ENCODE measurements at regions not wholly inside any gene's neighbourhood (a gene's known extent, or its start where the extent isn't known, plus 50 kb on each side); places are given as distances from the start of the nearest gene placed in this dataset.

DNA sequence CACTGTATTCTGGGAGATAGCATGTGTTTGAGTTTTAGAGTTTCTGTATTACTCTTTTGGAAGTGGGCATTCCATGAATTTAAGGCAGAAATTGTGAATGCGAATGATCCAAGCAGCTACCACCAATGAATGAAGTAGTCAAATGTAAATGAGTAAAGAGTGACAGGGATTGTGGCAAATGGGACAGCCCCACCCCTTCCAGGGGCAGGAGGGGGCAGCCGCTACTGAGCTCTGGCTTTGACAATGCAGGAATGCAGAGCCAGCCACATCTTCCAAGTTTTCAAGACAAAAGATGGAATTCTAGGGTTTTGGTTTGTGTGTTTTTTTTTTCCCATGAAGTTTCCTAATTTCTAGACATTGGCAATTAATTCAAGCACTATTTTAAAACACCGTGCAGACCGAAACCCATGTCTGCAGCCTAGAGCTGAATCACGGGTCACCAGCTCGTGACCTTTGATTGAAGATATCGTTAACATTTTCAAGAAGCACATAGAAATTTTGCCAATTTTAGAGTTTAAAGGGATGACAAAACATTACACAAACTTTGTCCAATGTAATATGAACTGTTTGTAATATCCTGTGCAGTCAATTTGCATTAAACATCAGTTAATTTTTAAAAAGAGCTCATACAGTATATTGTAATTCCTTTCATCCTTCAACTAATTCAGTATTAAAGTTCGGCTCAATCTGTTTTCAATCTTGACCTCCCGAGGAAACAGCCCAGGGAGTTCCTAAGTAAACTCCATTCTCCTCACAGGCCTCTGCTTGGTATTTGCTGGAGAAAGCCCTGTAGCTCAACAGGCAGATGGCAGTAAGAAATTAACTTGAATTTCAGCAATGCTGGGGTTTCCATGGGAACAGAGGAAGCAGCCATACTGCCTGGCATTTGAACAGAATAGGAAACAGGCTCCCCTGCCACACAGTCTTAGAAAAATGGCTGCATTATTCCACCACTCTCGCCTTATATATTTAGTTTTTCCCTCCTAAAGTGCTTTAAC lies 83.4 kb downstream of the UCHL1 start:
- no peaks in the 10 kb centered on the region for H3K36me3 ChIP-seq (ENCODE audit: control insufficient read depth, insufficient read depth, low read length)
- Mint-ChIP-seq H3K4me3 (no peak overlapping the region), H3K36me3 (no peaks in the 10 kb centered on the region), H3K9me3 (peaks cover 0 to 8% (median 0%) of the 10 kb centered on the region in 7 donors), H3K27ac (no peak overlapping the region), H3K27me3 (no peaks in the 10 kb centered on the region), H3K4me1 (no peaks in the 10 kb centered on the region)
- H3K9me3 ChIP-seq (ENCODE audit: control insufficient read depth in 2 of 2, low read length in 2 of 2) = no peaks in the 10 kb centered on the region
- no peak for DNase-seq
- no peak for ATAC-seq (ENCODE audit: low read depth in 2 of 2)
- H3K4me1 ChIP-seq (ENCODE audit: control insufficient read depth, insufficient read depth, low read length, poor library complexity, severe bottlenecking) = no peaks in the 10 kb centered on the region
- no peak overlapping the region for H3K4me3 ChIP-seq (ENCODE audit: low read depth, low read length)
- no peaks in the 10 kb centered on the region for H3K27me3 ChIP-seq (ENCODE audit: control insufficient read depth, insufficient read depth, low read length)
- H3K27ac ChIP-seq (ENCODE audit: insufficient read depth, low read length, poor library complexity, severe bottlenecking) = no peak overlapping the region

DNA sequence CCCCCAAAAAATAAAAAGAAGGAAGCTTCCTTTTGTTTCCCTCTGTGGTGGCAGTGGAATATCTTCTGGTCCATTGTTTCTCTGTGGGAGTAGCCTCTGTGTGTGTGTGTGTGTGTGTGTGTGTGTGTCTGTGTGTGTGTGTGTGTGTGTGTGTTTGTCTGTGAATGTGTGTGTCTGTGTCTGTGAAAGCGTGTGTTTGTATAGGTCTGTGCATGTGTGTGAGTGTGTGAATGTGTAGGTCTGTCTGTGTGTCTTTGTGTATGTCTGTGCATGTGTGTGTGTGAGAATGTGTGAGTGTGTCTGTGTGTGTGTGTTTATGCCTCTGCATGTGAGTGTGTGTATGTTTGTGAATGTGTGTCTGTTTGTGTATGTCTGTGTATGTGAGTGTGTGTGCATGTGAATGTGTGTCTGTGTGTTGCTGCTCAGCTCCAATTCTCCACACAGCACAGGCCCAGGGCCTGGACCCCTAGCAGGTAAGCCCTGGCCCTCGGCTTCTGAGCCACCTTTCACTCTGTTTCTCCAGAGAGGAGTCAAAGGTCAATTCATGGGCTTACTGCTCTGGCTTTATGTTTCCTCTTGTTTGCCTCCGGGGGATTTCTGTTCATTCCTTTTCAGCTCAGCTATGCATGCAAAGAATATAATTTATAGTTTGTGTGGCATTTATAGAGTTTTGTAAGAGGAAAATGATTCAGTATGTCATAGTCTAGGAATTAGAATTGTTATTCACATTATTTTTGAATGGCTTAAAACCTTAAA lies 89.8 kb downstream of the UCHL1 start:
- Histone ChIP-seq H3K4me1 (ENCODE audit: control insufficient read depth, insufficient read depth, low read length, poor library complexity, severe bottlenecking) (no peaks in the 10 kb centered on the region), H3K36me3 (ENCODE audit: control insufficient read depth, insufficient read depth, low read length) (no peaks in the 10 kb centered on the region), H3K9me3 (ENCODE audit: control insufficient read depth in 2 of 2, low read length in 2 of 2) (no peaks in the 10 kb centered on the region), H3K27me3 (ENCODE audit: control insufficient read depth, insufficient read depth, low read length) (no peaks in the 10 kb centered on the region), H3K4me3 (ENCODE audit: low read depth, low read length) (no peak overlapping the region), H3K27ac (ENCODE audit: insufficient read depth, low read length, poor library complexity, severe bottlenecking) (no peak overlapping the region)
- H3K9me3 Mint-ChIP-seq = peaks cover 0 to 6% (median 2%) of the 10 kb centered on the region in 7 donors
- ATAC-seq (ENCODE audit: low read depth in 2 of 2) (no peak), DNase-seq (no peak)
- peaks cover 0 to 2% (median 0%) of the 10 kb centered on the region in 4 donors for H3K4me1 Mint-ChIP-seq
- H3K27me3 Mint-ChIP-seq = no peaks in the 10 kb centered on the region
- H3K4me3 Mint-ChIP-seq = no peak overlapping the region
- H3K36me3 Mint-ChIP-seq = no peaks in the 10 kb centered on the region
- no peak overlapping the region for H3K27ac Mint-ChIP-seq

DNA sequence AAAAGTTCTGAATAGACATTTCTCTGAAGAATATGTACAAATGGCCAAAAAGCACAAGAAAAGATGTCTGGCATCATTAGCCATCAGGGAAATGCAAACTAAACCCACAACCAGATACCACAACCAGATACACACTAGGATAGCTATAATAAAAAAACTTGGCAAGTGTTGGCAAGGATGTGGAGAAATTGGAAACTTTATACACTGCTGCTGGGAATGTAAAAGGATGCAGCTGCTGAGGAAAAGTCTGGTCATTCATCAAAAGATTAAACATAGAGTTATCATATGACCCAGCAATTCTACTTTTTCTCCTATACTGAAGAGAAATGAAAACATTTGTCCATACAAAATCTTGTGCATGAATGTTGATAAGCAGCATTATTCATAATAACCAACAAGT lies 92.3 kb downstream of the UCHL1 start:
- Histone ChIP-seq H3K27ac (ENCODE audit: insufficient read depth, low read length, poor library complexity, severe bottlenecking) (no peak overlapping the region), H3K36me3 (ENCODE audit: control insufficient read depth, insufficient read depth, low read length) (no peaks in the 10 kb centered on the region), H3K4me3 (ENCODE audit: low read depth, low read length) (no peak overlapping the region), H3K4me1 (ENCODE audit: control insufficient read depth, insufficient read depth, low read length, poor library complexity, severe bottlenecking) (no peaks in the 10 kb centered on the region), H3K27me3 (ENCODE audit: control insufficient read depth, insufficient read depth, low read length) (no peaks in the 10 kb centered on the region), H3K9me3 (ENCODE audit: control insufficient read depth in 2 of 2, low read length in 2 of 2) (no peaks in the 10 kb centered on the region)
- H3K4me3 Mint-ChIP-seq = no peak overlapping the region
- H3K36me3 Mint-ChIP-seq = no peaks in the 10 kb centered on the region
- DNase-seq (no peak), ATAC-seq (ENCODE audit: low read depth in 2 of 2) (no peak)
- H3K27ac Mint-ChIP-seq = peak overlapping the region in 1 of 3 donors; percentile 32
- peaks cover 0 to 9% (median 2%) of the 10 kb centered on the region in 7 donors for H3K9me3 Mint-ChIP-seq
- peaks cover 0 to 2% (median 0%) of the 10 kb centered on the region in 4 donors for H3K4me1 Mint-ChIP-seq
- H3K27me3 Mint-ChIP-seq = no peaks in the 10 kb centered on the region

DNA sequence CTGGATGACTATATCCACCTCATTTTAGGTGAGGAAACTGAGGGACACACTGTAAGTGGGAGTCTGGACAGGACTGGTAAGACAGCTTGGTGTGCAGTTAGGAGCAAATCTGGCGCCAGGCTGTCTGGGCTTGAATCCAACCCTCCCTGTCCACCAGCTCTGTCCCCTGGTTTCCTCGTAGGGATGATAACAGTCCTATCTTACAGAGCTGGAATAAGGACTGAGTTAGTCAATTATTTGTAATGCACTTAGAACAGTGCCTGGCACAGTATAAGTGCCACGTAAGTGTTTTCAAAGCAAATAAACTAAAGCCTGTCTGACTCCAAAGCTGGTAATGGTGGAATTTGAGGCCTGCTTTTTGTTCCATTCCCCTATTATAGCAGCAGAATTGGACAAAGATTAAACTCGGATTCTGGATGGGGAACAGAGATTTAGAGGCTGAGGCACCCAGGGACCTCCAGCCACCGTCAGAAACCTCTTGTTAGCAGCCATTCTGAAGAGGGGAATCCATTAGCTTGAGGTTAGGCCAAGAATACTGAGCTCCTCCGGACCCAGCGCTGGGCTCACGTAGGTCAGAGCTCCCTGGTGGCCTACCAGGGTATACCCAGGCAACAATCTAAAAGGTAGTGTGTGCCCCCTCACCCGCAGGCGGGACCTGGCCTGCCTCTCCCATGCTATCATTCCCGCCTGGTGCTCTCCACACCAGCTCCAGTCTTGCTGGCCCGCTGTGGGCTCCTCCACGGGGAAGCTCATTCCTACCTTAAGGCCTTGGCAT lies 102.1 kb downstream of the UCHL1 start:
- ATAC-seq (ENCODE audit: low read depth in 2 of 2) = no peak

DNA sequence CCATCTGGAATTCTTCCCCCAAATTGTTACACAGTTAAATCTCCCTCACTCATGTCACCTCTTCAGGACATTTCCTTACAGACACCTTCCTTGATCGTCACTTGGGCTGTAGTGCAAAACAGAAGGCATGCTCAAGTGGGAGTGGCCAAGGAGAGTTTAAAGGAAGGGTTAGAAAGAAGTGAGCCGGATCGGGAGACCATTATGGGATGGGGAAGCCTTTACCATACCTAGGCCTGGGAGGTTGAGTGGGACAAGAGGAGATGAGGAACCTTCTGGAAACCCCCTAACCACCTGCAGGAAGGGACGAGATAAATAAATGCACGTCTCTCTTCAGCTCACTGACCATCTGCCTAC lies 102.7 kb downstream of the UCHL1 start:
- Histone ChIP-seq H3K27me3 (ENCODE audit: control insufficient read depth, insufficient read depth, low read length) (peaks cover 13% of the 10 kb centered on the region), H3K4me1 (ENCODE audit: control insufficient read depth, insufficient read depth, low read length, poor library complexity, severe bottlenecking) (no peaks in the 10 kb centered on the region), H3K27ac (ENCODE audit: insufficient read depth, low read length, poor library complexity, severe bottlenecking) (no peak overlapping the region), H3K4me3 (ENCODE audit: low read depth, low read length) (no peak overlapping the region), H3K9me3 (ENCODE audit: control insufficient read depth in 2 of 2, low read length in 2 of 2) (no peaks in the 10 kb centered on the region), H3K36me3 (ENCODE audit: control insufficient read depth, insufficient read depth, low read length) (no peaks in the 10 kb centered on the region)
- Mint-ChIP-seq H3K27me3 (peaks cover 22% of the 10 kb centered on the region), H3K27ac (no peak overlapping the region), H3K4me3 (no peak overlapping the region), H3K9me3 (peaks cover 0 to 6% (median 2%) of the 10 kb centered on the region in 7 donors), H3K36me3 (no peaks in the 10 kb centered on the region), H3K4me1 (no peaks in the 10 kb centered on the region)
- ATAC-seq (ENCODE audit: low read depth in 2 of 2) (no peak), DNase-seq (no peak)

More for the DNA sequence above, 102.1 kb downstream of the UCHL1 start:
- peaks cover 0 to 9% (median 2%) of the 10 kb centered on the region in 7 donors for H3K9me3 Mint-ChIP-seq
- no peak overlapping the region for H3K27ac ChIP-seq (ENCODE audit: insufficient read depth, low read length, poor library complexity, severe bottlenecking)
- H3K4me1 ChIP-seq (ENCODE audit: control insufficient read depth, insufficient read depth, low read length, poor library complexity, severe bottlenecking) = no peaks in the 10 kb centered on the region
- peaks cover 20% of the 10 kb centered on the region for H3K27me3 Mint-ChIP-seq
- H3K4me3 ChIP-seq (ENCODE audit: low read depth, low read length) = no peak overlapping the region
- no peaks in the 10 kb centered on the region for H3K9me3 ChIP-seq (ENCODE audit: control insufficient read depth in 2 of 2, low read length in 2 of 2)
- no peaks in the 10 kb centered on the region for H3K36me3 Mint-ChIP-seq
- no peaks in the 10 kb centered on the region for H3K4me1 Mint-ChIP-seq
- no peaks in the 10 kb centered on the region for H3K36me3 ChIP-seq (ENCODE audit: control insufficient read depth, insufficient read depth, low read length)
- peaks cover 13% of the 10 kb centered on the region for H3K27me3 ChIP-seq (ENCODE audit: control insufficient read depth, insufficient read depth, low read length)
- no peak overlapping the region for H3K4me3 Mint-ChIP-seq
- H3K27ac Mint-ChIP-seq = no peak overlapping the region
- no peak for DNase-seq

DNA sequence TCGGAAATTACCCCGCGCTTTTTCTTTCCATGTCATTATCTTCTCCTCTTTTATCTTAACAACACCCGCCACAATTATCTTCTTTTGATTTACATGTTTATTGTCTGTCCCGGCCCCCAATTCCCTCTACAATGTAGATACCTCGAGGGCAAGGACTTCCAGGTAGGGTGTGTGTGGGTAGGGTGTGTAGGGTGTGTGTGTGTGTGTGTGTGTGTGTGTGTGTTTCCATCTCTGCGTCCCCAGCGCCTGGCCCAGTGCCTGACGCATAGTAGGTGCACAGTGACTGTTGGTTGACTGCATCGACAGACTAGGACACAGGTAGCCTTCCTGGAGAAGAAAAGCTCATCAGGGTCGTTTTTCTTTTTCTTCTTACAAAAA lies 103.1 kb downstream of the UCHL1 start:
- no peak overlapping the region for H3K27ac Mint-ChIP-seq
- H3K36me3 Mint-ChIP-seq = no peaks in the 10 kb centered on the region
- Histone ChIP-seq H3K27ac (ENCODE audit: insufficient read depth, low read length, poor library complexity, severe bottlenecking) (no peak overlapping the region), H3K9me3 (ENCODE audit: control insufficient read depth in 2 of 2, low read length in 2 of 2) (no peaks in the 10 kb centered on the region), H3K4me1 (ENCODE audit: control insufficient read depth, insufficient read depth, low read length, poor library complexity, severe bottlenecking) (no peaks in the 10 kb centered on the region), H3K27me3 (ENCODE audit: control insufficient read depth, insufficient read depth, low read length) (peaks cover 13% of the 10 kb centered on the region), H3K4me3 (ENCODE audit: low read depth, low read length) (no peak overlapping the region), H3K36me3 (ENCODE audit: control insufficient read depth, insufficient read depth, low read length) (no peaks in the 10 kb centered on the region)
- peak overlapping the region in 1 of 4 donors; percentile 46 for H3K4me3 Mint-ChIP-seq
- H3K27me3 Mint-ChIP-seq = peaks cover 26% of the 10 kb centered on the region
- no peak for ATAC-seq (ENCODE audit: low read depth in 2 of 2)
- no peaks in the 10 kb centered on the region for H3K4me1 Mint-ChIP-seq
- H3K9me3 Mint-ChIP-seq = peaks cover 0 to 3% (median 2%) of the 10 kb centered on the region in 7 donors
- no peak for DNase-seq

DNA sequence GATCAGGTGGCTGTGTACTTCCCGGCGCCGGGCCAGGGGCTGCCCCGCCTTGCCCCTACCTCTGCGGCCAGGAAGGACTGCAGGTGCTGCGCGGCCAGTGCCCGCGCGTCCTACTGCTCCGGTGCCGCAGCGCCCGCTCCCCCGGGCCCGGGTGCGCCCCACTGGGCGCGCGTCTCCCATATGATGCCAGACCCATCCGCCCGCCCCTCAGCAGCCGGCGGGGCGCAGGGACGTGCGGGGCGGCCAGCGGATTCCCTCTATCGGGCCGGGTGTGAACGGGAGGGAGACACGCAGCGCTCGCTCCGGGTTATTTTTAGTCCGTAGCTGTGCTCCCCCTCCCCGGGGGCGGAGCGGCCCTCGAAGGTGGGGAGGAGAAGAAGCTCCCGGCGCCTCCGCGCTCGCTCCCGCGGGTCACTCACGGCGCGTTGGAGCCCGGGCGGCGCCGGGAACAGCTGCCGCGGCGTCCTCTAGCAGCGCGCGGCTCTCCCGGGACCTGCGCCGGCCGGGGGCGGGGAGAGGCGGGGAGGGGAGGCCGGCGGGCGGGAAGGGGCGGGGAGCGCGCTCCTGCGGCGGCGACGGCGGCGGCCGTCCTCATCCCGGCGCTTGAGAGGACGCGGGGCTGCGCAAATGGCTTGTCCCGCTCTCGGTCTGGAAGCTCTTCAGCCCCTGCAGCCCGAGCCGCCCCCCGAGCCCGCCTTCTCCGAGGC lies 103.6 kb downstream of the UCHL1 start:
- H3K36me3 ChIP-seq (ENCODE audit: control insufficient read depth, insufficient read depth, low read length) = no peaks in the 10 kb centered on the region
- H3K4me1 ChIP-seq (ENCODE audit: control insufficient read depth, insufficient read depth, low read length, poor library complexity, severe bottlenecking) = no peaks in the 10 kb centered on the region
- H3K4me3 ChIP-seq (ENCODE audit: low read depth, low read length) = no peak overlapping the region
- Mint-ChIP-seq H3K27ac (no peak overlapping the region), H3K36me3 (no peaks in the 10 kb centered on the region), H3K9me3 (peaks cover 0 to 3% (median 0%) of the 10 kb centered on the region in 7 donors), H3K4me1 (no peaks in the 10 kb centered on the region), H3K27me3 (peaks cover 32% of the 10 kb centered on the region), H3K4me3 (no peak overlapping the region)
- DNase-seq (no peak), ATAC-seq (ENCODE audit: low read depth in 2 of 2) (no peak)
- H3K27ac ChIP-seq (ENCODE audit: insufficient read depth, low read length, poor library complexity, severe bottlenecking) = no peak overlapping the region
- no peaks in the 10 kb centered on the region for H3K9me3 ChIP-seq (ENCODE audit: control insufficient read depth in 2 of 2, low read length in 2 of 2)
- H3K27me3 ChIP-seq (ENCODE audit: control insufficient read depth, insufficient read depth, low read length) = peaks cover 13% of the 10 kb centered on the region
